Mammary epithelial cell (primary cell): ENCODE measurements at regions not wholly inside any gene's neighbourhood (a gene's known extent, or its start where the extent isn't known, plus 50 kb on each side); places are given as distances from the start of the nearest gene placed in this dataset.

Experiments
- EZH2 ChIP-seq: IDR thresholded peaks from 2 replicates; pipeline ENCODE4 v1.6.1; 2012; ENCODE audit warnings: low read length, inconsistent platforms, borderline replicate concordance
- TF ChIP-seq, protein P1 (sequence below), 2 donors: IDR thresholded peaks in 1 of 2; conservative IDR thresholded peaks in 1 of 2; 2 replicates each; pipeline ENCODE4 v1.5.1; 2011 to 2012; ENCODE audit warnings: inconsistent platforms in 2 of 2, low read length in 2 of 2, mild to moderate bottlenecking in 2 of 2, control low read depth in 1 of 2, low read depth in 1 of 2; ENCODE audit not compliant: insufficient read depth in 1 of 2; ENCODE audit errors: extremely low read depth in 1 of 2

DNA sequence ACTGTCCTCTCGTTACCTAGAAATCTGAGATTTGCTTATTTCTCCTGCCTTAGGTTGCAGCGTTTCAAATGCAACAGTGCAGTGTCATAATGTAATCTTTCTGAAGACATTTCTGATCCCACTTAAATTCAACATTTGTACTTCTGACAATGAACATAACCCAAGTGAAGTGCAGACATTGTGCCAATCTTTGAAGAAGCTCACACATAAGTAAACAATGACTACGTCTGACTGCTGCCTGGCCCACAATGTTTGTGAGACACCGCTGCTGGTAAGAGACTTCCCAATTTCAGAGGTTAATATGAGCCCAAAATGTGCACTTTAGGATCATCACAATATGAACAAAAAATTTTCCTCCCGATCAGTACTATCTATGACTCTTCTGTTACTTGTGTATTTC lies 84.6 kb upstream of the BCL2L14 start:
- no peak for TF ChIP-seq EZH2
- TF ChIP-seq, protein P1, sequence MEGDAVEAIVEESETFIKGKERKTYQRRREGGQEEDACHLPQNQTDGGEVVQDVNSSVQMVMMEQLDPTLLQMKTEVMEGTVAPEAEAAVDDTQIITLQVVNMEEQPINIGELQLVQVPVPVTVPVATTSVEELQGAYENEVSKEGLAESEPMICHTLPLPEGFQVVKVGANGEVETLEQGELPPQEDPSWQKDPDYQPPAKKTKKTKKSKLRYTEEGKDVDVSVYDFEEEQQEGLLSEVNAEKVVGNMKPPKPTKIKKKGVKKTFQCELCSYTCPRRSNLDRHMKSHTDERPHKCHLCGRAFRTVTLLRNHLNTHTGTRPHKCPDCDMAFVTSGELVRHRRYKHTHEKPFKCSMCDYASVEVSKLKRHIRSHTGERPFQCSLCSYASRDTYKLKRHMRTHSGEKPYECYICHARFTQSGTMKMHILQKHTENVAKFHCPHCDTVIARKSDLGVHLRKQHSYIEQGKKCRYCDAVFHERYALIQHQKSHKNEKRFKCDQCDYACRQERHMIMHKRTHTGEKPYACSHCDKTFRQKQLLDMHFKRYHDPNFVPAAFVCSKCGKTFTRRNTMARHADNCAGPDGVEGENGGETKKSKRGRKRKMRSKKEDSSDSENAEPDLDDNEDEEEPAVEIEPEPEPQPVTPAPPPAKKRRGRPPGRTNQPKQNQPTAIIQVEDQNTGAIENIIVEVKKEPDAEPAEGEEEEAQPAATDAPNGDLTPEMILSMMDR (conservative IDR thresholded peaks at IDR 0.05 in 1 of 2, IDR thresholded peaks at IDR 0.05 in 1 of 2; ENCODE audit: extremely low read depth in 1 of 2, insufficient read depth in 1 of 2, low read depth in 1 of 2, low read length in 2 of 2) = no peak
